Femur (tissue), 1 donor: ENCODE measurements at regions not wholly inside any gene's neighbourhood (a gene's known extent, or its start where the extent isn't known, plus 50 kb on each side); places are given as distances from the start of the nearest gene placed in this dataset.
A peak's percentile ranks its signal among the peaks of the same experiment; 100 is the strongest.

Source experiments
- DNase-seq: peaks from one replicate; pipeline ENCODE4 v3.0.0-alpha.2; 2017

GRCh38 chr10:3452173-3452626, 279.6 kb upstream of the PITRM1 start:
- DNase-seq = peak; percentile 57

GRCh38 chr10:3451516-3452172, 279.1 kb upstream of the PITRM1 start:
- DNase-seq = no peak

GRCh38 chr10:3446221-3446620, 273.6 kb upstream of the PITRM1 start:
- DNase-seq = no peak

GRCh38 chr10:3445648-3446047, 273.1 kb upstream of the PITRM1 start:
- DNase-seq = no peak

- DNase-seq = no peak
Observed at GRCh38 chr10:3442451-3442990, 269.9 kb upstream of the PITRM1 start.

- DNase-seq = no peak
Observed at GRCh38 chr10:3439183-3439582, 266.6 kb upstream of the PITRM1 start.

GRCh38 chr10:3438606-3439005, 266.0 kb upstream of the PITRM1 start:
- DNase-seq = no peak

GRCh38 chr10:3435671-3436070, 263.1 kb upstream of the PITRM1 start:
- DNase-seq = no peak

- DNase-seq = no peak
Observed at GRCh38 chr10:3433988-3434387, 261.4 kb upstream of the PITRM1 start.

GRCh38 chr10:3433131-3433530, 260.5 kb upstream of the PITRM1 start:
- no peak for DNase-seq

GRCh38 chr10:3432081-3432825, 259.7 kb upstream of the PITRM1 start:
- DNase-seq = no peak

GRCh38 chr10:3430501-3430900, 257.9 kb upstream of the PITRM1 start:
- no peak for DNase-seq

- no peak for DNase-seq
Observed at GRCh38 chr10:3429676-3430075, 257.1 kb upstream of the PITRM1 start.

- DNase-seq = no peak
Observed at GRCh38 chr10:3428826-3429225, 256.2 kb upstream of the PITRM1 start.

GRCh38 chr10:3427950-3428354, 255.4 kb upstream of the PITRM1 start:
- DNase-seq = peak; percentile 74

- DNase-seq = no peak
Observed at GRCh38 chr10:3427347-3427746, 254.8 kb upstream of the PITRM1 start.

GRCh38 chr10:3426190-3426845, 253.7 kb upstream of the PITRM1 start:
- no peak for DNase-seq

- no peak for DNase-seq
Observed at GRCh38 chr10:3425716-3426115, 253.1 kb upstream of the PITRM1 start.

- DNase-seq = no peak
Observed at GRCh38 chr10:3425261-3425660, 252.7 kb upstream of the PITRM1 start.

- DNase-seq = peak; percentile 50
Observed at GRCh38 chr10:3424111-3424851, 251.7 kb upstream of the PITRM1 start.

- DNase-seq = no peak
Observed at GRCh38 chr10:3423384-3423783, 250.8 kb upstream of the PITRM1 start.

- DNase-seq = no peak
Observed at GRCh38 chr10:3422282-3422681, 249.7 kb upstream of the PITRM1 start.
